ENCODE measurements at regions not wholly inside any gene's neighbourhood (a gene's known extent, or its start where the extent isn't known, plus 50 kb on each side); places are given as distances from the start of the nearest gene placed in this dataset.
"Not testable (repeated sequence)": the region's sequence is repeated elsewhere in the genome, so short reads cannot be mapped to it uniquely, and the experiment has no call there.

GRCh38 chr1:38488162-38488898, 371.2 kb downstream of the RRAGC start:
- Histone ChIP-seq H3K9me3 (no peaks in the 10 kb centered on the region), H3K4me3 (no peak overlapping the region), H3K4me1 (peaks cover 14% of the 10 kb centered on the region), H3K36me3 (no peaks in the 10 kb centered on the region), H3K4me2 (no peak overlapping the region), H3K27me3 (no peaks in the 10 kb centered on the region), H4K20me1 (no peaks in the 10 kb centered on the region), H3K27ac (no peak overlapping the region), H3K9ac (no peak overlapping the region)
- TF ChIP-seq Cebpa-rat (IDR thresholded peaks at IDR 0.05): no peak

- TF ChIP-seq Cebpa-rat (IDR thresholded peaks at IDR 0.05): no peak
Measured at GRCh38 chr1:38487396-38487795, 372.2 kb downstream of the RRAGC start.

GRCh38 chr1:38486085-38486484, 373.5 kb downstream of the RRAGC start:
- Histone ChIP-seq H4K20me1 (no peaks in the 10 kb centered on the region), H3K36me3 (no peaks in the 10 kb centered on the region), H3K9ac (no peak overlapping the region), H3K4me1 (peaks cover 14% of the 10 kb centered on the region), H3K4me2 (peak overlapping the region; percentile 49; the same call in 1 of the 2 replicates), H3K9me3 (no peaks in the 10 kb centered on the region), H3K27ac (no peak overlapping the region), H3K4me3 (no peak overlapping the region), H3K27me3 (no peaks in the 10 kb centered on the region)
- TF ChIP-seq Cebpa-rat (IDR thresholded peaks at IDR 0.05): no peak

More at GRCh38 chr1:38487396-38487795, 372.2 kb downstream of the RRAGC start:
- no peaks in the 10 kb centered on the region for H3K9me3 ChIP-seq
- H4K20me1 ChIP-seq: no peaks in the 10 kb centered on the region
- no peak overlapping the region for H3K27ac ChIP-seq
- H3K4me2 ChIP-seq: no peak overlapping the region
- H3K27me3 ChIP-seq: no peaks in the 10 kb centered on the region
- no peaks in the 10 kb centered on the region for H3K36me3 ChIP-seq
- H3K9ac ChIP-seq: no peak overlapping the region
- H3K4me1 ChIP-seq: peaks cover 14% of the 10 kb centered on the region
- no peak overlapping the region for H3K4me3 ChIP-seq

GRCh38 chr1:38481871-38482826, 377.4 kb downstream of the RRAGC start:
- peaks cover 22% of the 10 kb centered on the region for H3K9me3 ChIP-seq

GRCh38 chr1:38479662-38480061, 379.9 kb downstream of the RRAGC start:
- not testable (repeated sequence) for H4K20me1 ChIP-seq
- H3K9me3 ChIP-seq: peaks cover 29% of the 10 kb centered on the region

More at GRCh38 chr1:38481871-38482826, 377.4 kb downstream of the RRAGC start:
- Histone ChIP-seq H3K27ac (no peak overlapping the region), H3K9ac (no peak overlapping the region), H3K4me3 (no peak overlapping the region), H3K4me1 (peaks cover 14% of the 10 kb centered on the region), H3K4me2 (no peak overlapping the region), H3K36me3 (no peaks in the 10 kb centered on the region), H3K27me3 (peaks cover 11% of the 10 kb centered on the region), H4K20me1 (no peaks in the 10 kb centered on the region)
- TF ChIP-seq Cebpa-rat (IDR thresholded peaks at IDR 0.05): no peak

GRCh38 chr1:38477811-38478210, 381.8 kb downstream of the RRAGC start:
- no peak overlapping the region for H3K4me3 ChIP-seq
- TF ChIP-seq Cebpa-rat (IDR thresholded peaks at IDR 0.05): no peak
- H3K4me1 ChIP-seq: peaks cover 16% of the 10 kb centered on the region
- H3K36me3 ChIP-seq: no peaks in the 10 kb centered on the region
- H3K4me2 ChIP-seq: no peak overlapping the region
- H3K27me3 ChIP-seq: peaks cover 43% of the 10 kb centered on the region
- H3K27ac ChIP-seq: no peak overlapping the region
- H3K9me3 ChIP-seq: peaks cover 29% of the 10 kb centered on the region
- no peak overlapping the region for H3K9ac ChIP-seq
- no peaks in the 10 kb centered on the region for H4K20me1 ChIP-seq

More at GRCh38 chr1:38479662-38480061, 379.9 kb downstream of the RRAGC start:
- not testable (repeated sequence) for H3K36me3 ChIP-seq, H3K9ac ChIP-seq, H3K27ac ChIP-seq, H3K4me3 ChIP-seq, H3K4me2 ChIP-seq
- Histone ChIP-seq H3K4me1 (peaks cover 11% of the 10 kb centered on the region), H3K27me3 (peaks cover 35% of the 10 kb centered on the region)

GRCh38 chr1:38476850-38477178, 382.8 kb downstream of the RRAGC start:
- no peaks in the 10 kb centered on the region for H3K36me3 ChIP-seq
- peaks cover 43% of the 10 kb centered on the region for H3K27me3 ChIP-seq
- no peaks in the 10 kb centered on the region for H4K20me1 ChIP-seq
- H3K4me1 ChIP-seq: peaks cover 16% of the 10 kb centered on the region
- H3K9ac ChIP-seq: no peak overlapping the region
- H3K4me3 ChIP-seq: no peak overlapping the region
- TF ChIP-seq Cebpa-rat (IDR thresholded peaks at IDR 0.05): no peak
- H3K9me3 ChIP-seq: peaks cover 29% of the 10 kb centered on the region
- H3K27ac ChIP-seq: no peak overlapping the region
- H3K4me2 ChIP-seq: no peak overlapping the region

- H3K4me1 ChIP-seq: peaks cover 16% of the 10 kb centered on the region
- peaks cover 29% of the 10 kb centered on the region for H3K9me3 ChIP-seq
- H3K4me3 ChIP-seq: no peak overlapping the region
- H3K4me2 ChIP-seq: no peak overlapping the region
- peaks cover 43% of the 10 kb centered on the region for H3K27me3 ChIP-seq
- H4K20me1 ChIP-seq: no peaks in the 10 kb centered on the region
- no peak overlapping the region for H3K9ac ChIP-seq
- no peak for TF ChIP-seq Cebpa-rat (IDR thresholded peaks at IDR 0.05)
- H3K27ac ChIP-seq: no peak overlapping the region
- H3K36me3 ChIP-seq: no peaks in the 10 kb centered on the region
Measured at GRCh38 chr1:38476111-38476849, 383.3 kb downstream of the RRAGC start.

- H3K9ac ChIP-seq: no peak overlapping the region
- no peaks in the 10 kb centered on the region for H3K36me3 ChIP-seq
- H3K9me3 ChIP-seq: peaks cover 29% of the 10 kb centered on the region
- TF ChIP-seq Cebpa-rat (IDR thresholded peaks at IDR 0.05): no peak
- H3K4me1 ChIP-seq: peaks cover 16% of the 10 kb centered on the region
- peaks cover 43% of the 10 kb centered on the region for H3K27me3 ChIP-seq
- peak overlapping the region; percentile 62 for H3K4me2 ChIP-seq
- no peak overlapping the region for H3K4me3 ChIP-seq
- no peaks in the 10 kb centered on the region for H4K20me1 ChIP-seq
- H3K27ac ChIP-seq: no peak overlapping the region
Measured at GRCh38 chr1:38475624-38476005, 384.0 kb downstream of the RRAGC start.

Data from BLaER1 (cell line).